ENCODE measurements at regions not wholly inside any gene's neighbourhood (a gene's known extent, or its start where the extent isn't known, plus 50 kb on each side); places are given as distances from the start of the nearest gene placed in this dataset.

GRCh38 chr2:66366619-66367018 is 68.3 kb upstream of the MEIS1 start:
- TF ChIP-seq POLR2A (IDR thresholded peaks at IDR 0.05) (no peak), CTCF (IDR thresholded peaks at IDR 0.05) (no peak)
